ENCODE measurements at regions not wholly inside any gene's neighbourhood (a gene's known extent, or its start where the extent isn't known, plus 50 kb on each side); places are given as distances from the start of the nearest gene placed in this dataset.

GRCh38 chr10:129344731-129345355 is 122.2 kb upstream of the MGMT start:
- H3K4me2 ChIP-seq (ENCODE audit: low read length): no peak overlapping the region
- H2AFZ ChIP-seq (ENCODE audit: low read depth, low read length, poor library complexity, severe bottlenecking): no peak overlapping the region
- no peak for TF ChIP-seq TCF7L2 (IDR thresholded peaks at IDR 0.05; ENCODE audit: borderline replicate concordance, extremely low read depth, insufficient read depth, insufficient read length)
- no peak overlapping the region for H3K27ac ChIP-seq (ENCODE audit: low read depth, low read length)
- intact Hi-C loops (cut with micrococcal nuclease): no loop called here
- no peak for DNase-seq (ENCODE audit: low read depth, low spot score)
- H3K4me3 ChIP-seq (replicated peaks in 1 of 2; ENCODE audit: low read depth in 1 of 2, low read length in 2 of 2): no peak overlapping the region
- POLR2A ChIA-PET: no interaction called here
- ATAC-seq: no peak
- RAD21 ChIA-PET (ENCODE audit: low non-redundant PET in 1 of 2, low total read pairs in 2 of 2, uncharacterized antibody in 2 of 2, unreplicated experiment in 2 of 2): no interaction called here
- H3K9ac ChIP-seq (ENCODE audit: low read length): no peak overlapping the region
- no peaks in the 10 kb centered on the region for H3K27me3 ChIP-seq (ENCODE audit: insufficient read depth, low read length)
- no TSS peak for BruUV-seq (replicated peaks)
- H4K20me1 ChIP-seq (ENCODE audit: insufficient read depth): no peaks in the 10 kb centered on the region
- no peaks in the 10 kb centered on the region for H3K36me3 ChIP-seq (ENCODE audit: control insufficient read depth in 1 of 2, insufficient read depth in 2 of 2, low read length in 2 of 2)
- H3K4me1 ChIP-seq (ENCODE audit: control insufficient read depth in 1 of 2, insufficient read depth in 2 of 2, low read length in 2 of 2): no peaks in the 10 kb centered on the region
- CTCF ChIA-PET: no interaction called here
- peaks cover 0 to 11% of the 10 kb centered on the region in 2 experiments; a peak in 2 of 4 replicates for H3K9me3 ChIP-seq (ENCODE audit: control insufficient read depth in 1 of 2, insufficient read depth in 1 of 2, low read depth in 1 of 2, low read length in 2 of 2)
- H3K9me2 ChIP-seq (ENCODE audit: insufficient read depth): no peaks in the 10 kb centered on the region
- no peaks in the 10 kb centered on the region for H3K79me2 ChIP-seq (ENCODE audit: insufficient read depth, low read length)

- POLR2A ChIA-PET: no interaction called here
- no peaks in the 10 kb centered on the region for H3K36me3 ChIP-seq (ENCODE audit: control insufficient read depth in 1 of 2, insufficient read depth in 2 of 2, low read length in 2 of 2)
- no peaks in the 10 kb centered on the region for H3K4me1 ChIP-seq (ENCODE audit: control insufficient read depth in 1 of 2, insufficient read depth in 2 of 2, low read length in 2 of 2)
- H3K4me3 ChIP-seq (replicated peaks in 1 of 2; ENCODE audit: low read depth in 1 of 2, low read length in 2 of 2): no peak overlapping the region
- H2AFZ ChIP-seq (ENCODE audit: low read depth, low read length, poor library complexity, severe bottlenecking): no peak overlapping the region
- no peaks in the 10 kb centered on the region for H3K79me2 ChIP-seq (ENCODE audit: insufficient read depth, low read length)
- DNase-seq (ENCODE audit: low read depth, low spot score) (no peak), ATAC-seq (no peak)
- no peak overlapping the region for H3K4me2 ChIP-seq (ENCODE audit: low read length)
- peaks cover 0 to 14% of the 10 kb centered on the region in 2 experiments; a peak in 2 of 4 replicates for H3K9me3 ChIP-seq (ENCODE audit: control insufficient read depth in 1 of 2, insufficient read depth in 1 of 2, low read depth in 1 of 2, low read length in 2 of 2)
- CTCF ChIA-PET: no interaction called here
- BruUV-seq (replicated peaks): no TSS peak
- RAD21 ChIA-PET (ENCODE audit: low non-redundant PET in 1 of 2, low total read pairs in 2 of 2, uncharacterized antibody in 2 of 2, unreplicated experiment in 2 of 2): no interaction called here
- no peaks in the 10 kb centered on the region for H3K27me3 ChIP-seq (ENCODE audit: insufficient read depth, low read length)
- no peaks in the 10 kb centered on the region for H4K20me1 ChIP-seq (ENCODE audit: insufficient read depth)
- no peak overlapping the region for H3K27ac ChIP-seq (ENCODE audit: low read depth, low read length)
- H3K9ac ChIP-seq (ENCODE audit: low read length): no peak overlapping the region
- no peaks in the 10 kb centered on the region for H3K9me2 ChIP-seq (ENCODE audit: insufficient read depth)
- intact Hi-C loops (cut with micrococcal nuclease): no loop called here
- TF ChIP-seq RAD21 (IDR thresholded peaks at IDR 0.05; ENCODE audit: low read depth) (no peak), SIN3A (IDR thresholded peaks at IDR 0.05; ENCODE audit: low read depth) (no peak), REST (IDR thresholded peaks at IDR 0.05; ENCODE audit: low read depth) (no peak), CTCF (IDR thresholded peaks at IDR 0.05 in 2 of 3, conservative IDR thresholded peaks at IDR 0.05 in 1 of 3; ENCODE audit: borderline replicate concordance in 1 of 3, insufficient read depth in 1 of 3, low read depth in 2 of 3, low read length in 2 of 3) (no peak), POLR2AphosphoS5 (IDR thresholded peaks at IDR 0.05; ENCODE audit: low read depth, low read length) (no peak), ZFX (IDR thresholded peaks at IDR 0.05) (no peak), EGR1 (IDR thresholded peaks at IDR 0.05; ENCODE audit: low read depth) (no peak), SRF (IDR thresholded peaks at IDR 0.05; ENCODE audit: low read depth) (no peak), CEBPB (IDR thresholded peaks at IDR 0.05; ENCODE audit: low read depth) (no peak), POLR2A (IDR thresholded peaks at IDR 0.05; ENCODE audit: borderline replicate concordance, extremely low read depth, insufficient read depth, insufficient read length) (no peak), SP1 (IDR thresholded peaks at IDR 0.05; ENCODE audit: low read depth) (no peak), JUND (IDR thresholded peaks at IDR 0.05) (no peak), EZH2 (IDR thresholded peaks at IDR 0.05) (no peak), FOSL1 (IDR thresholded peaks at IDR 0.05; ENCODE audit: low read depth) (no peak), TCF7L2 (IDR thresholded peaks at IDR 0.05; ENCODE audit: borderline replicate concordance, extremely low read depth, insufficient read depth, insufficient read length) (no peak)
Measured at GRCh38 chr10:129345763-129346162, 121.3 kb upstream of the MGMT start.
